HS-5 (cell line): ENCODE measurements at regions not wholly inside any gene's neighbourhood (a gene's known extent, or its start where the extent isn't known, plus 50 kb on each side); places are given as distances from the start of the nearest gene placed in this dataset.

ENCODE experiments used
- DNase-seq: peaks from one replicate; pipeline ENCODE4 v3.0.0-alpha.2; 2012; ENCODE audit warnings: low read depth

DNA sequence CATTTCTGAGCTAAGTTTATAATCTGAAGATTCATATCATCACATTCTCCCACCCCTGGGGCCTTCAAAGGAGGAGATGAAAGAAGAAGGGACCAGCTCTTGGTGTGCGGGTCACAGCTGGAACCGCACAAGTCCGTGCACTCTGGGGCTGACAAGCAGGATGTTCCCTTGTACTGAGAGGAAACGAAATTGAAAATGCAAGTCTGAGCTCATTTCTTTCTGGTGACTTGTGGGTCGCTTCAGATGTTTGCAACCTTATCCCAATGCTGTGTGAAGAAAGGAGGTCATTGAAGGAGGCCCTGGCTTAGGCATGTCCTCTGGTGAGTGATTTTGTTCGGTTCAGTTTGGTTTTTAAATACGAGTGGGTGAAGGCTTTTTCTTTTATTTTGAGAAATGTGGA lies 59.6 kb downstream of the C9orf152 start:
- DNase-seq: no peak

DNA sequence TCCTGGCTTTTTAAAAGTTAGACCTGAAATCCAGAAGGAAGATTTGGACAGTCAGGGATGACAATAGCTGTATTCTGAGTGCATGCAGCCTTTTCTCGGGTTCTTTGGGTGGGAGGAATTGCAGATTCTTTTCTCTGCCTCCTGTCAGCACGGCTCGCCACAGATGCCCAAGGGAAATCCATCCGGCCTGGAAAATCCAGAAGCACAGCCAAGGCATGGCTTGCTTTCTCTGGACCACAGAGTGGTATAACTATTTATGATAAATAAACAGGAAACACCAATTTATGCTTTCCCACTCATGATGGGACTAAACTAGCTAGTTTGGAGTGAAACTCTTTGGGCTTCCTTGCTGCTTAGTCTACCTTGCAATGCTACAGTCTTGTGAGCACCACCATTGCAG lies 59.1 kb downstream of the C9orf152 start:
- DNase-seq: no peak
